ENCODE measurements at regions not wholly inside any gene's neighbourhood (a gene's known extent, or its start where the extent isn't known, plus 50 kb on each side); places are given as distances from the start of the nearest gene placed in this dataset.
"Not testable (repeated sequence)": the region's sequence is repeated elsewhere in the genome, so short reads cannot be mapped to it uniquely, and the experiment has no call there.

DNA sequence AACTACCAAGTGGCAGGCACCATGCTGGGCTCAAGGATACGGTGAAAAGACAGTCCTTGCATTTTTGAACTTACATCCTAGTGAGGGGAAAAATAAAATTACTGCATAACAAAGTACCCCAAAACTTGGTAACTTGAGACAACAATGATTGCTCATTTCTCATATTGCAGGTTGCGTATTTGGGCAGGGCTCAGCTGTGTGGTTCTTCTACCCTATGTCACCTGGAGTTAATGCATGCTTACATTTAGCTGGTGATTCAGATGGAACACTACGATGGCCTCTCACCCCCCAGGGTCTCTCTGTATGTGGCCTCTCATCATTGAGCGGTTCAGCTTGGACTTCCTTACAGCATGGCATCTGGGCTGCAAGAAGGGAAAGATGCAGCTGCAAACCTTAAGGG lies 60.7 kb upstream of the RBM19 start:
- peaks cover 0 to 10% (median 0%) of the 10 kb centered on the region in 3 donors for H3K9me3 ChIP-seq
- H3K36me3 ChIP-seq, result no peaks in the 10 kb centered on the region
- no peak for TF ChIP-seq CTCF (IDR thresholded peaks at IDR 0.05)
- intact Hi-C loops (cut with DNase I; ENCODE audit: low total_unique reads), result no loop called here
- H3K4me1 ChIP-seq, result no peaks in the 10 kb centered on the region
- peaks cover 0 to 8% of the 10 kb centered on the region in 2 donors for H3K27me3 ChIP-seq
- no peak for DNase-seq
- no peak overlapping the region for H3K4me3 ChIP-seq
- no peak overlapping the region for H3K27ac ChIP-seq

- intact Hi-C loops (cut with DNase I; ENCODE audit: low total_unique reads), result no loop called here
- H3K36me3 ChIP-seq, result no peaks in the 10 kb centered on the region
- H3K27me3 ChIP-seq, result peaks cover 0 to 3% of the 10 kb centered on the region in 2 donors
- H3K4me3 ChIP-seq, result no peak overlapping the region
- H3K4me1 ChIP-seq, result no peaks in the 10 kb centered on the region
- TF ChIP-seq CTCF (IDR thresholded peaks at IDR 0.05), result no peak
- peaks cover 0 to 10% (median 0%) of the 10 kb centered on the region in 3 donors for H3K9me3 ChIP-seq
- no peak for DNase-seq
- no peak overlapping the region for H3K27ac ChIP-seq
Measured at GRCh38 chr12:114025935-114026334, 59.8 kb upstream of the RBM19 start.

DNA sequence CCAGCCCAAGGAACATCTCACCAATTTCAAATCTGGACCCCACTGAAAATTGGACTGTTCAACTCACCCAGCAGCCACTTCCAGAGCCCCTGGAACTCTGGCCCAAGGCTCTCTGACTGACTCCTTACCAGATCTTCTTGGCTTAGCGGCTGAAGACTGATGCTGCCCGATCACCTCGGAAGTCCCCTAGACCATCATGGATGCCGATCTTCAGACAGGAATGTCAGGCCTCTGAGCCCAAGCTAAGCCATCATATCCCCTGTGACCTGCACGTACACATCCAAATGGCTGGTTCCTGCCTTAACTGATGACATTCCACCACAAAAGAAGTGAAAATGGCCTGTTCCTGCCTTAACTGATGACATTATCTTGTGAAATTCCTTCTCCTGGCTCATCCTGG lies 56.0 kb upstream of the RBM19 start:
- H3K4me3 ChIP-seq; H3K4me1 ChIP-seq; DNase-seq; H3K27me3 ChIP-seq; H3K36me3 ChIP-seq; H3K27ac ChIP-seq; H3K9me3 ChIP-seq; intact Hi-C loops (cut with DNase I; ENCODE audit: low total_unique reads): not testable (repeated sequence)

DNA sequence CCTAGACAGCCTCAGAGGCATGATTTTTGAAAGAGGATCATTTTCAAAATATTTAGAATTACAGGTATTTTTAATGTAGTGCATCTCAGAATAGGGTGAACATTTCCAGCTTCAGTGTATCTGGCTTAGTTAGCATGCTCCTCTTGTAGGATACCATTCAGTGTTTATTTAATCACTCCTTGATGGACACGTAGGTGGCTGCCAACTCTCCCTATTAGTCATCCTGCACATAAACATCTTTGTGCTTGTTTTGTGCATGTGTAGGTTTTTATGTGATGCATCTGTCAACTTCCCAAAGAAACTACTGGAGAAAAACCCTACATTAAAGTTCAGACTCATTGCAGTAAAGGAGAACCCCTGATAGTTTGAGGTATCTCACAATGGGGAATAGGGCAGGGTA lies 52.5 kb upstream of the RBM19 start:
- intact Hi-C loops (cut with DNase I; ENCODE audit: low total_unique reads), result no loop called here
- H3K27me3 ChIP-seq, result no peaks in the 10 kb centered on the region
- H3K4me1 ChIP-seq, result no peaks in the 10 kb centered on the region
- no peak for DNase-seq
- no peak overlapping the region for H3K27ac ChIP-seq
- no peak for TF ChIP-seq CTCF (IDR thresholded peaks at IDR 0.05)
- H3K36me3 ChIP-seq, result no peaks in the 10 kb centered on the region
- no peaks in the 10 kb centered on the region for H3K9me3 ChIP-seq
- no peak overlapping the region for H3K4me3 ChIP-seq

All from tibial artery (tissue), 4 donors.